Hepatocyte (in vitro differentiated cells): ENCODE measurements at regions not wholly inside any gene's neighbourhood (a gene's known extent, or its start where the extent isn't known, plus 50 kb on each side); places are given as distances from the start of the nearest gene placed in this dataset.
A peak's percentile ranks its signal among the peaks of the same experiment; 100 is the strongest.

ENCODE experiments used
- DNase-seq: peaks from one replicate; pipeline ENCODE4 v3.0.0-alpha.2; 2016; ENCODE audit warnings: low spot score
- H2AFZ ChIP-seq: fragments of 200-600 bp; sonication (generic); 2 replicates; pipeline ENCODE4 v1.6.0; 2016; ENCODE audit warnings: antibody characterized with exemption, mild to moderate bottlenecking
- H3K27ac ChIP-seq: fragments of 200-600 bp; sonication (generic); 2 replicates; pipeline ENCODE4 v1.5.1; 2016; ENCODE audit warnings: mild to moderate bottlenecking
- H3K27me3 ChIP-seq: fragments of 200-600 bp; sonication (generic); 2 replicates; pipeline ENCODE4 v1.6.1; 2016
- H3K36me3 ChIP-seq: fragments of 200-600 bp; sonication (generic); replicated peaks from 2 replicates; pipeline ENCODE4 v1.5.1; 2016; ENCODE audit warnings: low read depth; ENCODE audit not compliant: insufficient read depth
- H3K4me1 ChIP-seq: fragments of 200-600 bp; sonication (generic); 2 replicates; pipeline ENCODE4 v1.5.1; 2016; ENCODE audit warnings: mild to moderate bottlenecking, moderate library complexity; ENCODE audit not compliant: insufficient read depth
- H3K4me2 ChIP-seq: fragments of 200-600 bp; sonication (generic); 2 replicates; pipeline ENCODE4 v1.6.0; 2016
- H3K4me3 ChIP-seq: fragments of 200-600 bp; sonication (generic); 2 replicates; pipeline ENCODE4 v1.5.1; 2016; ENCODE audit warnings: mild to moderate bottlenecking
- H3K79me2 ChIP-seq: fragments of 200-600 bp; sonication (generic); 2 replicates; pipeline ENCODE4 v1.6.0; 2017; ENCODE audit warnings: mild to moderate bottlenecking
- H3K9me2 ChIP-seq: fragments of 200-600 bp; sonication (generic); replicated peaks from 2 replicates; pipeline ENCODE4 v1.6.0; 2017; ENCODE audit warnings: mild to moderate bottlenecking; ENCODE audit not compliant: insufficient read depth
- H3K9me3 ChIP-seq: fragments of 200-600 bp; sonication (generic); 2 replicates; pipeline ENCODE4 v1.5.1; 2016; ENCODE audit warnings: low read depth, mild to moderate bottlenecking
- H4K20me1 ChIP-seq: fragments of 200-600 bp; sonication (generic); 2 replicates; pipeline ENCODE4 v1.6.0; 2016; ENCODE audit warnings: mild to moderate bottlenecking; ENCODE audit not compliant: insufficient read depth, poor library complexity, severe bottlenecking
- EZH2 ChIP-seq: fragments of 200-600 bp; sonication (generic); IDR thresholded peaks from 2 replicates; pipeline ENCODE4 v1.6.1; 2016; ENCODE audit warnings: antibody characterized with exemption, mild to moderate bottlenecking, borderline replicate concordance
- EZH2phosphoT487 ChIP-seq: fragments of 200-600 bp; sonication (generic); IDR thresholded peaks from one replicate; pipeline ENCODE4 v1.6.1; 2018; ENCODE audit warnings: antibody characterized with exemption, mild to moderate bottlenecking, low read depth, moderate library complexity; ENCODE audit not compliant: unreplicated experiment, severe bottlenecking
- WGBS: methylation state at CpG from one replicate; pipeline ENCODE4 v1.1.6; 2016; ENCODE audit warnings: low lambda C conversion rate; ENCODE audit errors: missing lambda C conversion rate; 5-methylcytosine and 5-hydroxymethylcytosine counted together
- TF ChIP-seq, protein P1 (sequence below): fragments of 200-600 bp; sonication (generic); IDR thresholded peaks from 2 replicates; pipeline ENCODE4 v1.5.1; 2016; ENCODE audit warnings: antibody characterized with exemption, mild to moderate bottlenecking; ENCODE audit not compliant: poor library complexity

DNA sequence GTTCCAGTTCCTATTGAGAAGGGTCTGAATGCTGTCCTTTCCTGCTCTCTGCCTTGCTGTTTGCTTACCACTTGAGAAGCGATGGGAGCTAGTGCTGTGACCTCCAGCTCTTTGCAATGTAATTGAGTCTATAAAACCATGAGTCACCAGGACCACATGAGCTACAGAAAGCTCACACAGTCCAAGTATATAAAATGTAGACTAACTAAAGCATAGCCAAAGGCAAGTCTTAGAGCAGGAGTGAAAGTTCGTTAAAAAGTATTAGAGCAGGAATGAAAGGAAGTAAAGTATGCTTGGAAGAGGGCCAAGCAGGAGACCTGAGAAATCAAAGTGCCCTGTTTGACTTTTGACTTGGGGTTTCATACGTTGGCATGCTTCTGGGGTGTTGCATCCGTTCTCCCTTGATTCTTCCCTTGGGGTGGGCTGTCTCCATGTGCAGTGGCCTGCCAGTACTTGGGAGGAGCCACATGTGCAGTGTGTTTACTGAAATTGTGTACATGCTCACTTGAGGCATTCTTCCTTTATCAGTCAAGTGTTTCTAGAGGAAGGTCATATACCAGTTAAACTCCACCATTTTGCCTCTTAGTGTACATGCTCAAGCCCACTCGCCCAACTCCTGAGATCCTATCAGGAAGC, 71.3 kb upstream of the KIT start:
- no peaks in the 10 kb centered on the region for H3K27me3 ChIP-seq
- peak; percentile 76 for DNase-seq
- H3K9me3 ChIP-seq = no peaks in the 10 kb centered on the region
- no peaks in the 10 kb centered on the region for H3K36me3 ChIP-seq
- no peak overlapping the region for H2AFZ ChIP-seq
- no peaks in the 10 kb centered on the region for H3K79me2 ChIP-seq
- H4K20me1 ChIP-seq = no peaks in the 10 kb centered on the region
- WGBS = 65% methylated on average over 5 of the region's 5 CpGs
- H3K27ac ChIP-seq = peak overlapping the region; percentile 67
- peaks cover 14% of the 10 kb centered on the region for H3K4me1 ChIP-seq
- no peak overlapping the region for H3K4me3 ChIP-seq
- TF ChIP-seq, protein P1, sequence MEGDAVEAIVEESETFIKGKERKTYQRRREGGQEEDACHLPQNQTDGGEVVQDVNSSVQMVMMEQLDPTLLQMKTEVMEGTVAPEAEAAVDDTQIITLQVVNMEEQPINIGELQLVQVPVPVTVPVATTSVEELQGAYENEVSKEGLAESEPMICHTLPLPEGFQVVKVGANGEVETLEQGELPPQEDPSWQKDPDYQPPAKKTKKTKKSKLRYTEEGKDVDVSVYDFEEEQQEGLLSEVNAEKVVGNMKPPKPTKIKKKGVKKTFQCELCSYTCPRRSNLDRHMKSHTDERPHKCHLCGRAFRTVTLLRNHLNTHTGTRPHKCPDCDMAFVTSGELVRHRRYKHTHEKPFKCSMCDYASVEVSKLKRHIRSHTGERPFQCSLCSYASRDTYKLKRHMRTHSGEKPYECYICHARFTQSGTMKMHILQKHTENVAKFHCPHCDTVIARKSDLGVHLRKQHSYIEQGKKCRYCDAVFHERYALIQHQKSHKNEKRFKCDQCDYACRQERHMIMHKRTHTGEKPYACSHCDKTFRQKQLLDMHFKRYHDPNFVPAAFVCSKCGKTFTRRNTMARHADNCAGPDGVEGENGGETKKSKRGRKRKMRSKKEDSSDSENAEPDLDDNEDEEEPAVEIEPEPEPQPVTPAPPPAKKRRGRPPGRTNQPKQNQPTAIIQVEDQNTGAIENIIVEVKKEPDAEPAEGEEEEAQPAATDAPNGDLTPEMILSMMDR = no peak
- no peak for TF ChIP-seq EZH2
- TF ChIP-seq EZH2phosphoT487 = no peak
- H3K9me2 ChIP-seq = no peaks in the 10 kb centered on the region
- peak overlapping the region; percentile 21 for H3K4me2 ChIP-seq

DNA sequence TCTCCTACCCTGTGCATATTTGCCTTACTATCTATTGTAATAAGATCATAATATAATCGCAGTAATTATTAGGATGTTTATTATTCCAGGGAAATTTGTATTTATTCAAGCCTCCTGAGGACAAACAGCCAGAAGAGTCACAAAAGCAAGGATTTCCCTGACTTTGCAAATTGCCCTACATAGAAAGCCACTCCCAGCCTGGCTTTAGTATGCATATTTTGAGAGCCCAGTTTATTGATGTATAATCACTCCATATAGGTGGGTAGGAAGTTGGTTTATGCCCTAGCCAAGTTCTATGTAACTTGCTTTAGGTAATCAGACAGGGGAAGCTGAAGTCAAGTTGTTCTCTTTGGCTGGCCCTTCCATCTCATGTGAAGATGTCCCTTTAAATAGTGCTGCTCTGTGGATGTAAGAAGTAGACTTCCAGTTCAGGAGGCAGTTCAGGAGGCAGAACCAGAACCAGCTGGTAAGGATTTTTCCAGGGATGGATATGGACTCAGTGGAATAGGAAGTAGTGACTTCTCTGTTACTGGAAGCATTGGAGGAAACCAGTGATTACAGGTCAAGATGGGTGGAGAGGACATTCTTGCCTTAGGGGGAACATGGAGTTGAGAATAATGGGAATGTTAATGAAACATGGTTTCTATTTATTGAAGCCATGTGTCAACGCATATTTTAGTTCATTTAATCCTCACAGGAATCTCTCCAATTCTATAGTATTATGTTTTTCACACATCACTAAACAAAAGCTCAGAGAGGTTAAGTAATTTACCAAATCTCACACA, 70.5 kb upstream of the KIT start:
- TF ChIP-seq EZH2 (no peak), EZH2phosphoT487 (no peak)
- TF ChIP-seq, protein P1 = no peak

DNA sequence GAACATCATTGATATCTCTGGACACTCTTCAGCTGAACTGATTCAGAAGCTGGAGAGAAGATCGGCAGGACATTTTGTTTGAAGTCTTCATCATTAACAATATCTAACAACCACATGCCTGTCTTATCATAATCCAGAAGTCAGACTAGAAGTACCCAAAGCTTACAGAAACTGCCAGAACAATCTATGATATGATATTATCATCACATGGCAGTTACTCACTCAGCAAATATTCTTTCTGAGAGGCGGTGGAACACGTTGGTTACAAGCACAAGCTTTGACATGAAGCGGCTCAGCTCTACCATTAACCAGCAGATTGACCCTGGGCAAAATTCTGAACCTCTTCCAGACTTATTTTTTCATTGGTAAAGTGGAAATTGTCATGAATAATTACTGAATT, 69.4 kb upstream of the KIT start:
- H3K4me3 ChIP-seq = no peak overlapping the region
- 51% methylated on average over 4 of the region's 4 CpGs for WGBS
- H2AFZ ChIP-seq = no peak overlapping the region
- peak overlapping the region; percentile 20 for H3K27ac ChIP-seq
- no peak for TF ChIP-seq EZH2phosphoT487
- TF ChIP-seq, protein P1 = no peak
- no peak for TF ChIP-seq EZH2
- no peaks in the 10 kb centered on the region for H3K27me3 ChIP-seq
- H3K79me2 ChIP-seq = no peaks in the 10 kb centered on the region
- no peak overlapping the region for H3K4me2 ChIP-seq
- H3K4me1 ChIP-seq = peaks cover 14% of the 10 kb centered on the region
- no peaks in the 10 kb centered on the region for H3K9me3 ChIP-seq
- no peaks in the 10 kb centered on the region for H3K9me2 ChIP-seq
- DNase-seq = peak; percentile 39
- H4K20me1 ChIP-seq = no peaks in the 10 kb centered on the region
- H3K36me3 ChIP-seq = no peaks in the 10 kb centered on the region

More for the DNA sequence above, 70.5 kb upstream of the KIT start:
- Histone ChIP-seq H3K27me3 (no peaks in the 10 kb centered on the region), H3K4me3 (no peak overlapping the region), H3K4me1 (peaks cover 14% of the 10 kb centered on the region), H3K9me2 (no peaks in the 10 kb centered on the region), H3K27ac (peak overlapping the region; percentile 67), H2AFZ (no peak overlapping the region), H3K9me3 (no peaks in the 10 kb centered on the region), H3K4me2 (peak overlapping the region; percentile 6), H3K36me3 (no peaks in the 10 kb centered on the region), H4K20me1 (no peaks in the 10 kb centered on the region), H3K79me2 (no peaks in the 10 kb centered on the region)
- WGBS = 87% methylated on average over 2 of the region's 2 CpGs
- DNase-seq = no peak
